ENCODE measurements at regions not wholly inside any gene's neighbourhood (a gene's known extent, or its start where the extent isn't known, plus 50 kb on each side); places are given as distances from the start of the nearest gene placed in this dataset.

DNA sequence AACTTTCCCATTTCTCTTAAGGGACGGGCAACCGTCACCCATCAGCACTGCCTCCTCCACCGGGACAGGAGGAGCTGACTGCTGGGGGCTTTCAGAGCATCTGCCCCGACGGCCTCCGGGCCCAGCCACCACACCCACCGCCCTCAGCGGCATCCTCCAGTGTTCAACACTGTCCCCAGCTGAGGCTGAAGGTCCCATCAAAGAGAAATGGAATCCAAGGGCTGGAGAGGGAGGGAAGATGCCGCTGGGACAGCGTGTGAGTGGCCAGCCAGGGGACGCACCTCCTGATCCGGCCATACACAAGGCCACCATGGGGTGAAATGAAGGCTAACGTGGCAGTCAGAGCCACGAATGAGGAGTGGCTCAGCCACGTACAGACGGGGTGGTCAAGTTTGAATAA lies 153.6 kb upstream of the PPP2R2D start:
- DNase-seq (ENCODE audit: low read depth), result no peak

DNA sequence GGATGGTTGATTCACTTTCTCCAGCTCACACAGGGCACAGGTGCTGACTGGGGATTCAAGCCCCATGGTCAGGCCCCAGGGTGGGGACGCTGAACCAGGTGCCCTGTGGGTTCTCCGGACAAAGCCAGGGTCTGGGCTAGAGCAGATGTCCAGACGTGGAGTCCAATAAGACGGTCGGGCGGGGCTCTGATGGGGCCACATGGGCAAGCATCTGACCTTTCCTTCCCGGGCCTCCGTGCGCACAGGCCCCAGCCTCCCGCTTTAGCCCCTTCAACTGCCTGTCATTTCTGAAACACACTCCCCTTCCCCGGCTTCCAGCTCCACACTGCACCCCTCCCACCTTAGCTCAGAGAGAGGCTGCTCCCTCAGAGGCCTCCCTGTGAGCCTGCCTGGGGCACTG lies 153.0 kb upstream of the PPP2R2D start:
- DNase-seq (ENCODE audit: low read depth), result no peak

DNA sequence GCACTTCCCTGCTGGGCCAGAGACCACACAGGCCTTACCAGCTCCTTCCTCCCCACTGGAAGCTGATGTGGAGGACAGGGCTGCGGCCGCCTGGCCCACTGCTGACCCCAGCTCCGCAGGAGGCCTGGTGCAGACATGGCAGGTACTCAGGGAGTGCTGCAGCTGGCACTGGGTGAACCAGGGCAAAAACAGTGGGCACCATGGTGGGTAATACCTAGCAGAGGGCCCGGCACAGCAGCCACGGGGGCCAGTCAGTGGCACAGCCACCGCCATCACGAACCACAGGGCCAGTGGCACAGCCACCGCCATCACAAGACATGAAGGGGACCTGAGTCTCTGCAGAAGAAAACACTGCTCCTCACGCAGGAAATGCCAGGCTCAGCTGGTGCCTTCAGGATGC lies 152.6 kb upstream of the PPP2R2D start:
- DNase-seq (ENCODE audit: low read depth), result no peak

DNA sequence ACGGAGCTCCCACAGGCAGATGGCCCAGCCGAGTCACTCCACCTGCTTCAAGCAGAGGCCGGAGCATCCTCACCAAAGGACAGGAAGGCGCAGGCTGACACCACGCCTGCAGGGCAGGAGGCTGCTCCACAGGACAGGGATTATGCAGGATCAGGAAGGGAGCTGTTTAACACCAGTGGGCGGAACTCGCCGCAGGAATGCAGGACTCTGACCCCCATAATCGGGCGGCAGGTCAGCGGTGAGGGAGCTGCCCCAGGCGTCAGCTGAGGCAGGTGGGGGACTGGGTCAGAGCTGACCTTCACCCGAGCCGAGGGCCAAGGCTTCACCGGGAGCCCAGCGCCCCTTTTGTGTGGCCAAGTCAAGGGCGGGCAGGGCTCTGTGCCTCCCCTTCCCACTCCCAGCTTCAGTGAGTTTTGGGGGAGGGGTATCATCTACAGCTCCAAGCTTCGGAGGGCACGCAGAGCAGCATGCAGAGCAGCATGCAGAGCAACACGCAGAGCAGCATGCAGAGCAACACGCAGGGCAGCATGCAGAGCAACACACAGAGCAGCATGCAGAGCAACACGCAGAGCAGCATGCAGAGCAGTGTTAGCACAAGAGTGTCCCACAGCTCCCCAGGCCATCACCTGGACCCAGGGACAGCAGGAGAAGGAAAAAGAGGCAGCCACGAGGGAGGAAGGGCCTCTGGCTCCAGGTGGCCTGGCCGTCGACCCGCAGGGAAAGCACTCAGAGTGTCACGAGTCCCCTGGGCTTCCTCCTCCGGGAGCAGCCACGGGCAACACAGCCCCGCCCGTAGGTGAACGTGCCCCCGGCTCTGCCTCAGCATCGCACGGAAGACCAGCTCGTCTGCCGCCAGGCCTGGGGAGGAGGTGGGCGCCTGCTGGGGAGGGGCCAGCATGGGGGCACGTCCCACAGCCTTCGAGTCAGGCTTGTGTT lies 151.7 kb upstream of the PPP2R2D start:
- DNase-seq (ENCODE audit: low read depth), result no peak

DNA sequence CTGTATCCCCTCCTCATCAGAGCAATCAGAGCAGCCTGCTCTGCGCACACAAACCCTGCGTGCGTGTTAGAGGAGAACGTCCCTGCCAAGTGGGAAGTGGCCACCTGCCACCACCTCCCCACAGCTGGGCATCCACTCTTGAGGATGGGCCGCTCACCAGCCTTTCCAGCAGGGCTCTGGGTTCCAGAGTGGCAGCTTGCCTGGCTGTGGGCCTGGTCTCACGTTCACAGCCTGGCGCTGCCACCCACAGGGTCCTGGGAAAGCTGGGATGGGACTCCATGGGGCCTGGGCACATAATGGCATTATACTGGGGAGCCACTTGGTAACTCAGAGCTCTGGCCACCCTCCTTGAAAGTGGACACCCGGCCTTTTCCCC lies 151.1 kb upstream of the PPP2R2D start:
- DNase-seq (ENCODE audit: low read depth), result no peak

DNA sequence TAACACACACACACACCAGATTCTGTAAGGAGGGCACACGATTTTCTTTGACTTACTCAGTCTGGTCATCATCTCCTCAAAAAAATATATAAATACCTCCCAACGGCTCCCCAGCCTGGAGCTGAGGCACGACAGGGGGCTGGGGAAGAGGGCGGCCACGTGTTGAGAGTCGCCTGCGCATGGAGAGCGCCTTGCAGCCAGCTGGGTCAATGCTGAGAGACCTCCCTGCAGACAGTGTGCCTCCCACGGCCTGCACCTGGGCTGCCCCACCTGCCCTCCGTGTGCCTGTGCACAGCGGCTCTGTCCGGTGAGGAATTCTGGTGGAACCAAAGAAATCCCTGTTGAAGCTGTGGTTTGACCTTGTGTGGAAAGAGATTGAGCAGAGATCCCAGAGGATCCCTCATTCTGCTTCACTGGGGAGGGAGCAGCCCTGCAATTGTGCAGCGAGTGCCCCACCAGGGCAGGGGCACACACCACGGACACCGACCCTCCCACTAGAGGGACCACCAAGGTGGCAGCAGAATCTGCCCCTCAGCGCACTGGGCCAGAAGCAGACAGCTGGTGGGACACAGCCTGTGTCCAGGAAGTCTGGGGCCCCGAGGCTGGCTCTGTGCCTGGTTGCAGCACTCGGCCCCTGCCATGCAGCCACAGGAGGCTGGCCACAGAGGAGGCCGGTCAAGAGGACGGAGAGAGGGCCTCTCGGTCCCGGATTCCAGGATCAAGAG lies 150.5 kb upstream of the PPP2R2D start:
- no peak for DNase-seq (ENCODE audit: low read depth)

DNA sequence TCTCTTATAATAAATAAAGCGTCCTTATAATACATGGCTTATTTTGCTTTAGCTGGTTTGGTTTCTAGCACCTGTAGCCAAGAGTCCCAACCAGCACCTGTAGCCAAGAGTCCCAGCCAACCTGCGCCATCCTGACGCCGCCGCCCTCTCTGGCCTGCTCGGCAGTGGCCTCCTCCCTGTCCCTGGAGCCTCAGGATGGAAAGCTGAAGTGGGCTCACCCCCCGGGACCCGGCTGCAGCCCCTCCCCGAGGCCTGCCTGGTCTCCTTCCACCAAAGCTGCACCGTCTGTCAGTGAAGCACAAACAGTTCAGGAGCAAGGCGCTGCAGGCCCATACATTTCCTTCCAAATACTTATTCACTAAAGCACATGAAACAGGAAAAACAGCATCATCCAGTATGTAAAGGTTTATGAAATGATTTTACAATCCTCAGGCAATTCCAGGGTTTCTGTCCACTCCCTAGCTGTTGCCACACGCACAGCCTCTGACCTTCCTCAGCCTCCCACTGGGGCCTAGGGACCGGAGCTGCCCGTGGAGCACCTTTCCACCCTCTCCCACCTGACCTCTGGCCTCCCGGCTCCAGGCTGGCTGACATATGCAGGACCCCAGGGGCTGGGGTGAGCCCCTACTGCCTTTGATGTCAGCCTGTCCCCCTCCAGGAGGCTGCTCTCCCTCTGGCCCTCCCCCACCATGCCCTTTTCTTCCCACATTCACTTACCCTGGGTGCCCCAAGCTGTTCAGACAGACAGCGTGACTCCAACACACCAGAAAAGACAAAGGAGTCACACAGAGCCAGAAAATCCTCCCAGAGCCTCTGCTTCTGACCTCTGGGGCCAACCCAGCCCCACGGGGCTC lies 149.6 kb upstream of the PPP2R2D start:
- DNase-seq (ENCODE audit: low read depth), result no peak

DNA sequence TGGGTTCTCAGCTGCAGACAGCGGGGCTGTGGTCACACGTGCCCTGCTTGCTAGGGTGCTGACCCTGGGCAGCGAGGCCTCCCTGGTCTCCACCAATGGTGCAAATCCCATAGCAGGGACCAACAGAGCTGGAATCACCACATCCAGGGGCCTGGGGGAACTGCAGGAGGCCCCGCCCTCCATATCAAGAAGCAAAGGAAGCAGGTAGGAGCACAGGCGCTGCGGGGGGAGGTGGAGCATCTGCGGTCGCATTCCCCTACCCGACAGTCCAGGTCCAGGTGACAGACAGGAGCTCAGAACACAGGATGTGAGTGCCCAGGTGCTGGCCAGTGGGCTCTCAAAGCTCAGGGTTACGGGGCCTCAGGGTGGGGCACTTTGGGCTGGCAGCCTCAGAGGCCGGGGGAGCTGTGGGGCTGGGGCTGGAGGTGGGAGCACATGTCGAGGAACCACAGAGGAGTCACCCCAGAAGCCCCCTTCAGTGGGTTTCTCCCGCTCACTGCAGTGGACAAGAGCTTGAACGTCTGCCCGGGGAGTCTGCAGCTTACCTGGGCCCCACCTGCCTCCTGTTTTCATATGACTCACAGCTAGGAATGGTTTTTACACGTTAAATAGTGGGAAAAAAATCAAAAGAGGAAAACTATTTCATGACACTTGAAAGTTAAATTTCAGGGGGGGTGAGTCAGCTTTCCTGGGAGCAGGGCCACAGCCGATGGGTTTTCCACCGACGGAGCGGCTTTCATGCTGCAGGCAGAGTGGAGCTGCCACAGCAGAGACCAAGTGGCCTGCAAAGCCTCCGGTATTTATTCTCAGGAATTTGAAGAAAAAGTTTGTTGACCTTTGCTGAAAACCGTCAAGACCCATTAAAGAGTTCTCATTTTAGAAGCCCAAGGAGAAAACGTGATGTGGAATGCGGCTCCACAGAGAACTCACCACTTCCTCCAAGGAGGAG lies 148.7 kb upstream of the PPP2R2D start:
- no peak for DNase-seq (ENCODE audit: low read depth)

DNA sequence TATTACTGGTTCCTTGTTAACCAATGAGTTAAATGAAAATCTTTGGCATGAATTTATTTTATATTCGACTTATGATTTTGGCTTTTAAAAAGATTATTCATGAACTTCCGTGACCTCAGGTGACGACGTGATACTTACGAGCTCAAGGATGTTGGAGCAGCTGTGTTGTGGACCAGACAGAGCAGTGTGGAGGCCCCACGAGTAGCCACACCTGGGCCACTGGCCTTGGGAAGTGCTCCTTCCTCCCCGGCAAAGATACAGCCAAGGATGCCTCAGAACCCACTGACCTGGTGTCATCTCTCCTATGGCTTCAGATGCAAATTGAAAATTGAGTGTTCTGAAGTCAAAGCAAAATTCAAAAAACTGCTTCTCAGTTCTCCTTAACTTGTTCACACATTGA lies 147.5 kb upstream of the PPP2R2D start:
- no peak for DNase-seq (ENCODE audit: low read depth)

DNA sequence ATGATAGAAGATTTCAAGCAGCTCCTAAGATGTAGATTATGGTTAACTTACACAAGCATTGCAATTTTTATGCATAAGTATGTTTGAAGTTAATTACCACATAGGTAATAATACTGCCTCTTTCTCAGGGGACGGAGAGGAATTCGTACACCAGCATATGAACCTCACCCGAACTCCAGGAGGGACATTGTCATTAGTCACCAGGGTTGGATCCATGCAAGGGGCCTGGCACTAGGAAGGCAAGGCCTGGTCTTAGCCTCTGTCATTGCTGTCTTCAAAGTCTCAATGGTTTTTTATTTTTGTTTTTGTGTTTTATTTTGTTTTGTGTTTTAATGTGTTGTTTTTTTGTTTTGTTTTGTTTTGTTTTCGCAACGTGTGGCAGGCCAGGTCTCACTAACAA lies 145.6 kb upstream of the PPP2R2D start:
- no peak for DNase-seq (ENCODE audit: low read depth)

DNA sequence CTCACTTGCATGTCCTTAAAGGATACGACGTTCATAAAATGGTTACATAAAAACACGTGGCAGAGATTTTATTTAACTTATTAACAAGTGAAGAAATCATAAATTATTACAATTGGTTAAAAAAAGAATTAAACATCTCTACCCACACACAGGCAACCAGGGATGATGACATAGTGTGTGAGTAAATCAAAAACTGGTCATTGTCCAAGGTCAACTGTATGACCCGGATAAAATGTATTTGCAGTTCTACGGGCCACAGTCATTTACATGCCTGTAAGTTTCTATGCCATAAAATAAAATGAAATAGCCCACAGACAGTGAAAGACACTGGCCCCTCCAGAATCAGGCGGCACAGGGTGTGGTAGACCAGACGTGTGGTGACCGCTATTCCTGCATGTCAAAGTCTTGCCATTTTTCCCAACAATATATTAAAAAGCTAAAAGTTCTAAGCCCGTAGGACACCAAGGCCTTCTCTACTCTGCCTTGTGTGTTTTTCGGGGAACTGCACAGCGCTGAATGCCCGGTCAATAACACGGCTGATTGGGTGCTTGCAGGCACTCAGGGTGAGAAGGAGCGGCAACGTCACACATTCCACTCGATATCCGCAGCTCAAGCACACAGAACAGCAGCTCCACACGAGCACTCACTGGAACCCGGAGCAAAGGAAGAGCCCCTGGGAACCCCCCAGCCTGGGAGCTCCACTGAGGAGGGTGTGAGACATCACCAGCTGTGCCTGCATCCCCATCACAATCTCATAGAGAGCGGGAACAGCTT lies 143.3 kb upstream of the PPP2R2D start:
- DNase-seq (ENCODE audit: low read depth), result no peak

DNA sequence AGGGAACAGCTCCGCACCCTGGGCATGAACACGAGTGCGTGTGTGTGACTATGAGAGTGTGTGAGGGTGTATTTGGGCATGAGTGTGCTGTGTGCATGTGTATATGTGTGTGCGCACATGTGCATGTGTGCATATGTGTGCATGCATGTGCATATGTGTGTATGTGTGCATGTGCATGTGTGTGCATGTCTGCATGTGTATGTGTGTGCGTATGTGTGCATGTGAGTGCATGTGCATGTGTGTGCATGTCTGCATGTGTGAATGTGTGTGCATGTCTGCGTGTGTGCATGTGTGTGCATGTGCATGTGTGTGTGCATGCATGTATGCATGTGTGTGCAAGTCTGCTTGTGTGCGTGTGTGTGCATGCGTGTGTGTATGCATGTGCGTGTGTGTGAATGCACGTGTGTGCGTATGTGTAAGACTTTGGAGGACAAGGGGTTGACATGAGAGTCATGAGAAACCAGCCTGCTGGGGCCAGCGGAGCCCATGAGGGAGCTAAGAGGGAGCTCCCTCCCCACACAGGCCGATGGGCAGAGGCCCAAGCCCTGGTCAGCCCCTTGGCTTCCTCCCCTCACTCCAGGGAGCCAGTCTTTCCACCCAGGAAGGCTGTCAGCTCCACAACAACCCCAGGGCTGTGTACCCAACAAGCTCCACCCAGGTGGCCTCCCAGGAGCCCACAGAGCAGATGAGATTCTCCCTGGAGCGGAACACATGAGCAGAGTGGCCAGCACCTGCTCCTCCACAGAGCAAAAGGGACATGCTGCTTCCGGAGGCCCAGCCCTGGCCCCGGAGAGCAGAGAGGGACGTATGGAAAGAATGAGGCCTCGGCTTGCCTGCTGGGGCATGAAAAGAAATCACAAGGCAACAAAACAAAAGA lies 142.5 kb upstream of the PPP2R2D start:
- DNase-seq (ENCODE audit: low read depth), result no peak

DNA sequence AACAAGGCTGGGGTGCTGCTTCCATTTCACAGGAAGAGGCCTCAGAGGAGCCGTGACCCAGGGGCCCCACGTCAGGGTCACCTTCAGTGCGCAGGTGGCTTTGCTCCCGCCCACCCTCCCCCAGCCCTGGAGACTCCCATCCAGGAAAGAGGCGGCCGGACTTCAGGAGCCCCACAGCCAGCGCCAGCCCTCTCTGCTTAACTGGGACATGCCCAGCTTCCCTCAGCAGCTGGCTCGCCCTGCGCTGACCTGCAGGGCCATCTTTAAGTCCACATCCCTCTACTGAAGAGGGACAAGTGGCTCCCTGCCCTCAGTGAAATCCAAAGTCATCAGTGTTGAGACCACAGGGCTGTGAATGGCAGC lies 141.9 kb upstream of the PPP2R2D start:
- DNase-seq (ENCODE audit: low read depth), result no peak

DNA sequence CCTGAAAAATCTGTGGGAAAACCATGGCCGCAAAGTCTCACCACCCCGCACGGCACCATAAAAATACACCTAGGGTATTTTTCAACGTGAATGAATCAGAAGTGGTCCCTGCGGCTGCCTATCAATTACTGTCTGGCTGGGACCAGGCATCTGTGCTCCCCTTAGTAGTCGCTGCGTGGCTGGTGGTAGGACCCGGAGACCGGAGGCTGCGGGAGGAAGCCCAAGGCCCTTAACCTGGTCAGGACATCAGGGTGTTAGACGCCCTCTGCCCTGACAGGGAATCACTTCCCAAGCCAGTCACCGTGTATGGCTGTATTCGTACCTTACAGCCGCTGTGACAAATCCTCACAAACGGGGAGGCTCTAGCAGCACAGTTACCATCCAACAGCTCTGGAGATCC lies 141.5 kb upstream of the PPP2R2D start:
- no peak for DNase-seq (ENCODE audit: low read depth)

DNA sequence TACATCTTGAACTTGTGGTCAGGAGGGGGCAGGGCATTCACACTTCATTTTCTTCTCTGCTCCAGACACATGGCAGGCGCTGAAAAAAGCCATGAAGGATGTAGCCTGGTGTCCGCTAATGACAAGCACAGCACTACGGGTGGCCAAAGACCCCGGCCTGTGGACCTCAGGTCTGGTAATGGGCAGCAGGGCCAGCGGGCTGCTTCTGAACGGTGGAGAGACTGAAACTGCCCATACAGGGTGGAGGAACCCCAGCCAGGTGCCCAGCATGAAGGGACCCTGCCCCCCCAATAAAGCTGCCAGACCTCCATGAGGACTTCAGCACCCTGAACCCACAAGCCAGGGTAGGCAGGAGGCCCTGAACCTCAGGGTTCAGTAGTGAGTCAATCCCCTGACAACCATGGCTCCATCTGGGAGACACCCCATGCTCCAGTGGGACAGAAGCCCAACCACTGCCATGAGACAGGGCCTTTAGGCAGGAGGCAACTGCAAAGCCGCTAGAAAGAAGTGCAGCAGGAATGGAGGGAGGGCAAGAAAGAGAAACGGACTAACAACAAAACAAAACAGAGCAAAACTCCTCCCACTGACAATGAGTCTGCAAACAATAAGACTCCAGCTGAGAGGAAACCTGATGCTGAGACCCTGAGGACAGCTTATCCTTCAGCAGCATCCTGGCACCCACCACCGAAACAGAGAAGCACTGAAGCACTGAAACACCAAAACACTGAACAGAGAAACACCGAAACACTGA lies 140.2 kb upstream of the PPP2R2D start:
- DNase-seq (ENCODE audit: low read depth), result no peak

DNA sequence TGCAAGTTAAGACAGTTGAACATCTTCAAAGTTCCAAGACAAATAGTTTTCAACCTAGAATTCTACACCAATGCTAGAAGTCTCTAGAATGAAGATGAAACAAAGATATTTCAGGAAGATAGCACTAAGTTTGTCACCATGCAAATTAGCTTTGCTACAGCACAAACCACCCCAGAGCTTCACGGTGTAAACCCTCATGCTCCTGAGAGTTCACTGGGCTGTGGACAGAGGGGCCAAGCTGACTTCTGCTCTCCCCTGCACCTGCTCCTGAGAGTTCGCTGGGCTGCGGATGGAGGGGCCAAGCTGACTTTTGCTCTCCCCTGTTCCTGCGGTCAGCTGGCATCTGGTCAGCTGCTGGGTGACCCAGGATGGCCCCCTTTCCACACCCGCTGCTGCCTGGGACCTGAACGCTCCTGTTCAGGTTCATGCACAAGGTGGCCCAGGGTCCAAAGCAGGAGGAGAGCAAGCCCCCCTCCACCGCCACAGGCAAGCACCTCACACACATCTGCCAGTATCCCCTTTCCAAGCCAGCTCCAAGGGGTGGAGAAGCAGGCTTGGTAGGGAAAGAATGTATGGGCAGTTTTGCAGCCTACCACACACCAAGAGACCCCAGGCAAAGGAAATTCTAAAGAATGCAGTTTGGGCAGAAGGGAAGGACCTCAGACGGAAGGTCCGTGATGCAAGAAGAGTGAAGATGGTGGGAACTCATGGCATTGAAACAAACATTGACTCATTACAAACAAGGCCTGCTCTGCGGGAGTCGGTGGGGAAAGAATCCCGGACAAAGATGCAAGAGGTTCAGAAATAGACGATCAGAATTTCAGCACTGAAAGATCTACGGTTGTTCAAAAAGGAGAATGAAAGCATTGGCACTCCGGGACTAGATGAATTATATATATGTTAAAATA lies 137.8 kb upstream of the PPP2R2D start:
- no peak for DNase-seq (ENCODE audit: low read depth)

DNA sequence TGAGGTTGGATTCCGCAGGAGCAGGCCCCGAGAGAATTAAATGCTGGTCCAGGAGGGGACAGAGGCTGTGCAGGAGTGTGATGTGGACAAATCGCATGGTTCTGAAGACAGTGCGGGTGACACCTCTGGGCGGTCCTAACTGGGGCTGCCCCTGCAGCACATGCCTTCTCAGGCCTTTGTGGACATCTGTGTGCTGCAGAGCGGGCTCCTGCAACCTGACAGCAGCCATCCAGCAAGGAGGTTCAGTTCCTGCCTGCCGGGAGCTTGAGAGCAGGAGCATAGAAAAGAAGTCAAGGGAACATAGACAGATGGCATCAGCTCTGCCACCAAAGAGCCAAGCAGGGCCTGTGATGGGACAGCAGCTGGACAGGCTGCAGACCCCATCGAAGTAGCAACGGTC lies 135.9 kb upstream of the PPP2R2D start:
- DNase-seq (ENCODE audit: low read depth), result no peak
